HCT116 (cell line): ENCODE measurements at regions not wholly inside any gene's neighbourhood (a gene's known extent, or its start where the extent isn't known, plus 50 kb on each side); places are given as distances from the start of the nearest gene placed in this dataset.

ENCODE experiments used
- ATAC-seq: fragments of 200-7000 bp; cut with Tn5 transposase; 2 replicates; pipeline ENCODE4 v1.9.1; 2020; ENCODE audit warnings: mild to moderate bottlenecking, moderate library complexity
- BruUV-seq: library from RNA; stranded (reverse); fragments of 400-500 nt; replicated peaks from 2 replicates; lab custom pipeline; 2021; lab: Mats Ljungman, UMichigan
- CTCF ChIA-PET: fragments of 300-600 bp; sonication (Branson Sonifier 250); formaldehyde crosslinking; loops from one replicate; lab custom pipeline; 2021; ENCODE audit warnings: antibody characterized with exemption; lab: Charles Lee
- POLR2A ChIA-PET: fragments of 300-600, 350-600 bp; sonication (Branson Sonifier 250); formaldehyde crosslinking; loops from one replicate; lab custom pipeline; 2021; ENCODE audit warnings: antibody characterized with exemption; lab: Charles Lee
- RAD21 ChIA-PET, 2 experiments: fragments of 300-600 bp; sonication (Branson Sonifier 250); formaldehyde crosslinking; loops; one replicate each; lab custom pipeline; 2023; ENCODE audit warnings: low total read pairs in 2 of 2; ENCODE audit not compliant: uncharacterized antibody in 2 of 2, unreplicated experiment in 2 of 2, low non-redundant PET in 1 of 2; lab: Charles Lee
- DNase-seq: peaks from one replicate; pipeline ENCODE4 v3.0.0-alpha.2; 2010; ENCODE audit warnings: low read depth, low spot score
- H2AFZ ChIP-seq: fragments of 200-600 bp; shearing (Covaris generic), sonication (generic); 2 replicates; pipeline ENCODE4 v1.6.1; 2017; ENCODE audit warnings: low read depth, mixed run types, mixed read lengths, antibody characterized with exemption, low read length; ENCODE audit not compliant: poor library complexity, severe bottlenecking
- H3K27ac ChIP-seq: 2 replicates; pipeline ENCODE4 v1.5.1; 2012; ENCODE audit warnings: low read depth, low read length
- H3K27me3 ChIP-seq: fragments of 200-600 bp; sonication (generic); 2 replicates; pipeline ENCODE4 v1.6.1; 2016; ENCODE audit warnings: mixed run types, low read length, mixed read lengths; ENCODE audit not compliant: insufficient read depth
- H3K36me3 ChIP-seq, 2 experiments: fragments of 200-500 bp in 1 of 2; fragments of 200-600 bp in 1 of 2; sonication (Bioruptor generic) in 1 of 2; sonication (generic) in 1 of 2; 2 replicates each; pipeline versions ENCODE4 v1.5.1 to v1.6.1; 2014 to 2016; ENCODE audit warnings: low read length in 2 of 2, inconsistent platforms in 1 of 2, mixed read lengths in 1 of 2, mixed run types in 1 of 2; ENCODE audit not compliant: insufficient read depth in 2 of 2, control insufficient read depth in 1 of 2
- H3K4me1 ChIP-seq, 2 experiments: fragments of 200-600 bp in 1 of 2; sonication (generic) in 1 of 2; 2 replicates each; pipeline versions ENCODE4 v1.5.1 to v1.6.1; 2012 to 2017; ENCODE audit warnings: low read length in 2 of 2, inconsistent platforms in 1 of 2, mild to moderate bottlenecking in 1 of 2, mixed read lengths in 1 of 2, mixed run types in 1 of 2, moderate library complexity in 1 of 2; ENCODE audit not compliant: insufficient read depth in 2 of 2, control insufficient read depth in 1 of 2
- H3K4me2 ChIP-seq: fragments of 200-600 bp; sonication (generic); 2 replicates; pipeline ENCODE4 v1.6.1; 2017; ENCODE audit warnings: mixed run types, low read length, mixed read lengths
- H3K4me3 ChIP-seq, 2 experiments: fragments of 200-600 bp in 1 of 2; sonication (generic) in 1 of 2; replicated peaks in 1 of 2; 2 replicates each; pipeline ENCODE4 v1.5.1; 2011 to 2016; ENCODE audit warnings: low read length in 2 of 2, control low read depth in 1 of 2, low read depth in 1 of 2, mild to moderate bottlenecking in 1 of 2, mixed read lengths in 1 of 2, mixed run types in 1 of 2
- H3K79me2 ChIP-seq: fragments of 200-600 bp; sonication (generic); 2 replicates; pipeline ENCODE4 v1.6.1; 2017; ENCODE audit warnings: mild to moderate bottlenecking, mixed run types, low read length, moderate library complexity, mixed read lengths; ENCODE audit not compliant: insufficient read depth
- H3K9ac ChIP-seq: fragments of 200-600 bp; sonication (generic); 2 replicates; pipeline ENCODE4 v1.6.1; 2016; ENCODE audit warnings: low read length, mixed read lengths
- H3K9me2 ChIP-seq: fragments of 200-600 bp; sonication (generic), shearing (Covaris generic); 2 replicates; pipeline ENCODE4 v1.6.1; 2017; ENCODE audit warnings: mixed run types, mild to moderate bottlenecking, moderate library complexity; ENCODE audit not compliant: insufficient read depth
- H3K9me3 ChIP-seq, 2 experiments: fragments of 200-500 bp in 1 of 2; fragments of 200-600 bp in 1 of 2; sonication (Bioruptor generic) in 1 of 2; sonication (generic) in 1 of 2; 2 replicates each; pipeline ENCODE4 v1.6.1; 2014 to 2017; ENCODE audit warnings: low read length in 2 of 2, mixed read lengths in 2 of 2, inconsistent platforms in 1 of 2, low read depth in 1 of 2, mild to moderate bottlenecking in 1 of 2, mixed run types in 1 of 2, moderate library complexity in 1 of 2; ENCODE audit not compliant: control insufficient read depth in 1 of 2, insufficient read depth in 1 of 2
- H4K20me1 ChIP-seq: fragments of 200-600 bp; sonication (generic), shearing (Covaris generic); 2 replicates; pipeline ENCODE4 v1.6.1; 2017; ENCODE audit warnings: mixed run types, mild to moderate bottlenecking, moderate library complexity; ENCODE audit not compliant: insufficient read depth
- ATF3 ChIP-seq: IDR thresholded peaks from 2 replicates; pipeline ENCODE4 v1.6.1; 2012
- CBX3 ChIP-seq: IDR thresholded peaks from 2 replicates; pipeline ENCODE4 v1.6.1; 2012; ENCODE audit warnings: low read depth
- EGR1 ChIP-seq: IDR thresholded peaks from 2 replicates; pipeline ENCODE4 v1.6.1; 2012; ENCODE audit warnings: low read depth
- JUND ChIP-seq: IDR thresholded peaks from 2 replicates; pipeline ENCODE4 v1.6.1; 2012
- POLR2A ChIP-seq: IDR thresholded peaks from 2 replicates; pipeline ENCODE4 v1.7.0; 2011; ENCODE audit warnings: borderline replicate concordance; ENCODE audit not compliant: insufficient read depth, insufficient read length; ENCODE audit errors: extremely low read depth
- RAD21 ChIP-seq: IDR thresholded peaks from 2 replicates; pipeline ENCODE4 v1.6.1; 2012; ENCODE audit warnings: low read depth, mild to moderate bottlenecking
- REST ChIP-seq: IDR thresholded peaks from 2 replicates; pipeline ENCODE4 v1.6.1; 2012; ENCODE audit warnings: low read depth
- SIN3A ChIP-seq: IDR thresholded peaks from 2 replicates; pipeline ENCODE4 v1.6.1; 2012; ENCODE audit warnings: low read depth
- ZBTB33 ChIP-seq: IDR thresholded peaks from 2 replicates; pipeline ENCODE4 v1.6.1; 2011; ENCODE audit warnings: mild to moderate bottlenecking, low read length, moderate library complexity; ENCODE audit not compliant: insufficient replicate concordance; ENCODE audit errors: extremely low read depth
- ZFX ChIP-seq: fragments of 450-650 bp; IDR thresholded peaks from 2 replicates; pipeline ENCODE4 v1.6.1; 2017
- intact Hi-C: fragments of 100-400 bp; cut with micrococcal nuclease; formaldehyde crosslinking; loops from 2 replicates; pipeline ENCODE4 v1.10.0; 2022

GRCh38 chr10:2022401-2022800, 285.1 kb upstream of the ADARB2 start:
- H3K9ac ChIP-seq = no peak overlapping the region
- ChIA-PET RAD21 (no interaction called here), CTCF (no interaction called here), POLR2A (no interaction called here)
- H3K27me3 ChIP-seq = no peaks in the 10 kb centered on the region
- intact Hi-C loops = no loop called here
- H3K36me3 ChIP-seq = no peaks in the 10 kb centered on the region
- H3K4me1 ChIP-seq = no peaks in the 10 kb centered on the region
- H3K79me2 ChIP-seq = no peaks in the 10 kb centered on the region
- H3K27ac ChIP-seq = no peak overlapping the region
- BruUV-seq = no TSS peak
- ATAC-seq (no peak), DNase-seq (no peak)
- no peak overlapping the region for H2AFZ ChIP-seq
- H3K4me2 ChIP-seq = no peak overlapping the region
- no peaks in the 10 kb centered on the region for H3K9me2 ChIP-seq
- H3K4me3 ChIP-seq = no peak overlapping the region
- H4K20me1 ChIP-seq = no peaks in the 10 kb centered on the region
- TF ChIP-seq ZBTB33 = no peak
- no peak for TF ChIP-seq POLR2A
- TF ChIP-seq ZFX = no peak
- no peak for TF ChIP-seq EGR1
- TF ChIP-seq JUND = no peak
- no peak for TF ChIP-seq SIN3A
- TF ChIP-seq RAD21 = no peak
- TF ChIP-seq REST = no peak
- TF ChIP-seq ATF3 = no peak
- TF ChIP-seq CBX3 = no peak
- H3K9me3 ChIP-seq = peaks cover 9 to 16% of the 10 kb centered on the region in 2 experiments; a peak in 2 of 4 replicates
